ENCODE measurements at regions not wholly inside any gene's neighbourhood (a gene's known extent, or its start where the extent isn't known, plus 50 kb on each side); places are given as distances from the start of the nearest gene placed in this dataset.

DNA sequence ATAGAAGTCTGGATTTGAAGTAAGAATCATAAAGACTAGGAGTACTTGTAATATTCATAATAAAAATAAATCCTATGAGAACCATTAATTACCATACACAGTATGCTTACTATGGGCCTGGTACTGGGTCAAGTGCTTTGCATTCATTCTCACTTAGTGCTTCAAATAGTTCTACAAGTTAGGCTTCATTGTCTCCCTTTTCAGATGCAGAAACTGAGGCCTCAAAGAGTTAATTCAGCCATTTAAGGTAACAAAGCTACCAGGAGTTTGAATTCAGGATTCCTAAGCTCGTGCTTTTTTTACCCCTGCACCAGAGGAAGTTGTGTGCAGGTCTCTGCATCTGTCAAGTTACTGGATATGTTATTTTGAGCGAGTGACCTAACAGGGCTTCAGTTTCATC, 1098.4 kb upstream of the EEF2KMT start:
- TF ChIP-seq POLR2A (IDR thresholded peaks at IDR 0.05) (no peak), POLR2AphosphoS5 (IDR thresholded peaks at IDR 0.05; ENCODE audit: insufficient read depth in 1 of 2, low read depth in 1 of 2) (no peak)
- TF ChIP-seq, protein P1, sequence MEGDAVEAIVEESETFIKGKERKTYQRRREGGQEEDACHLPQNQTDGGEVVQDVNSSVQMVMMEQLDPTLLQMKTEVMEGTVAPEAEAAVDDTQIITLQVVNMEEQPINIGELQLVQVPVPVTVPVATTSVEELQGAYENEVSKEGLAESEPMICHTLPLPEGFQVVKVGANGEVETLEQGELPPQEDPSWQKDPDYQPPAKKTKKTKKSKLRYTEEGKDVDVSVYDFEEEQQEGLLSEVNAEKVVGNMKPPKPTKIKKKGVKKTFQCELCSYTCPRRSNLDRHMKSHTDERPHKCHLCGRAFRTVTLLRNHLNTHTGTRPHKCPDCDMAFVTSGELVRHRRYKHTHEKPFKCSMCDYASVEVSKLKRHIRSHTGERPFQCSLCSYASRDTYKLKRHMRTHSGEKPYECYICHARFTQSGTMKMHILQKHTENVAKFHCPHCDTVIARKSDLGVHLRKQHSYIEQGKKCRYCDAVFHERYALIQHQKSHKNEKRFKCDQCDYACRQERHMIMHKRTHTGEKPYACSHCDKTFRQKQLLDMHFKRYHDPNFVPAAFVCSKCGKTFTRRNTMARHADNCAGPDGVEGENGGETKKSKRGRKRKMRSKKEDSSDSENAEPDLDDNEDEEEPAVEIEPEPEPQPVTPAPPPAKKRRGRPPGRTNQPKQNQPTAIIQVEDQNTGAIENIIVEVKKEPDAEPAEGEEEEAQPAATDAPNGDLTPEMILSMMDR (IDR thresholded peaks at IDR 0.05): no peak
- Histone ChIP-seq H3K27ac (no peak overlapping the region), H3K36me3 (no peaks in the 10 kb centered on the region), H3K27me3 (no peaks in the 10 kb centered on the region), H3K9me3 (no peaks in the 10 kb centered on the region), H3K4me3 (no peak overlapping the region), H3K4me1 (no peaks in the 10 kb centered on the region)
- no peak for DNase-seq (ENCODE audit: extremely low spot score in 2 of 2)
- intact Hi-C loops (cut with DNase I): no loop called here

DNA sequence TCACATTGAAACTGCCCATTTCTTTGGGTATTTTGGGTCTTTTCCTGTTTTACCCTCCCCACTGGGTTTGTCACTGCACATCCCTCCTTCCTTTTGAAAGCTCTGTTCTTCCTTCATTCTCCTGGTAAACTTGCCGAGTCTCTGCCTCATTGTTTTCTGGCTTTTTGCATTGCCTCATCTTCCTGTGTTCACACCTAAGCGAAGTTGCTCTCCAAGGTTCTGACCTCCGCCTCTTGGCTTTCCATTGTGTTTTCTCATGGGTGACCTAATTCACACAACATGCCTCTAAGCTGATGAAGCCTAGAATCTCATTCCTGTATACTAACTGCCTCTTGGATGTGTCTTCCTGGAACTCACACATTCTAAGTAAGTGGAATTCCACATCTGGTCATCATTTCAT, 1096.1 kb upstream of the EEF2KMT start:
- intact Hi-C loops (cut with DNase I): no loop called here
- H3K4me1 ChIP-seq: no peaks in the 10 kb centered on the region
- no peaks in the 10 kb centered on the region for H3K9me3 ChIP-seq
- no peak overlapping the region for H3K4me3 ChIP-seq
- no peaks in the 10 kb centered on the region for H3K36me3 ChIP-seq
- H3K27ac ChIP-seq: no peak overlapping the region
- TF ChIP-seq POLR2AphosphoS5 (IDR thresholded peaks at IDR 0.05; ENCODE audit: insufficient read depth in 1 of 2, low read depth in 1 of 2) (no peak), POLR2A (IDR thresholded peaks at IDR 0.05) (no peak)
- TF ChIP-seq, protein P1 (IDR thresholded peaks at IDR 0.05): no peak
- DNase-seq (ENCODE audit: extremely low spot score in 2 of 2): no peak
- no peaks in the 10 kb centered on the region for H3K27me3 ChIP-seq

DNA sequence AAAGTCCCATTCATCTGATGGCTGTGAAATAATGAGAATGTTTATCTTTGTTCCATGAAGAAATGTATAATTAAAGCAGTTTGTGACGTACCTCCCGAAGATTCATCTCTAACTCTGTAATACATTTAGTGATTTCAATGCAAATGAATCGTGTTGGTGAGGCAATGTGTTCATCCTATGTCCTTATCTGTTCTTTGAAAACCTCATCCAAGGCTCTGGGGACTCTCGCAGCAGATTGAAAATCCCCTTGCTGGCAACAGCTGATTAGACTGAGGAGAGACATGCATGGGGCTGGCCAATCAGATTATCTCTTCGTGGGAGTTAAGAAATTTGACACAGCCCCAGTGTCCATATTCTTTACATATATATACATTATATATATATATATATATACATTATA, 1095.4 kb upstream of the EEF2KMT start:
- H3K4me1 ChIP-seq: no peaks in the 10 kb centered on the region
- TF ChIP-seq POLR2A (IDR thresholded peaks at IDR 0.05): no peak
- TF ChIP-seq, protein P1 (IDR thresholded peaks at IDR 0.05): no peak
- no peak for TF ChIP-seq POLR2AphosphoS5 (IDR thresholded peaks at IDR 0.05; ENCODE audit: insufficient read depth in 1 of 2, low read depth in 1 of 2)
- no peaks in the 10 kb centered on the region for H3K36me3 ChIP-seq
- DNase-seq (ENCODE audit: extremely low spot score in 2 of 2): no peak
- no peak overlapping the region for H3K27ac ChIP-seq
- H3K9me3 ChIP-seq: no peaks in the 10 kb centered on the region
- intact Hi-C loops (cut with DNase I): no loop called here
- H3K4me3 ChIP-seq: no peak overlapping the region
- no peaks in the 10 kb centered on the region for H3K27me3 ChIP-seq

DNA sequence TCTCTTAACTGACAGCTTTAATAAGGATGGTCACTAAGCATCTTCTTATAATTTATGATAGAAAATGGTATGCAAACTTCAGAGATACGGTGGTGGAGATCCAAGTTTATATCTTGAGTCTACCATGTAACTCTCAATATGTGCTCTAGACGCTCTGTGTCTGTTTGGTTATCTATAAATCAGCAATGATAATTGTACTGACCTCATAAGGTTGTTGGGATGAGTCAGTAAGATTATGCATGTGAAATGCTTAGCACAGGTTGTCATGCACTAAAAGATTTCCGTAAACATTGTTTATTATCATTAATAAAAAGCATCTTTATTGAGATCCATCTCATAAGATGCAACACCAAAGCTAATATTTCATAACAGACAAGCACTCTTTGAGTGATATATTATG, 1094.9 kb upstream of the EEF2KMT start:
- H3K36me3 ChIP-seq: no peaks in the 10 kb centered on the region
- no peaks in the 10 kb centered on the region for H3K4me1 ChIP-seq
- no peak overlapping the region for H3K27ac ChIP-seq
- TF ChIP-seq, protein P1 (IDR thresholded peaks at IDR 0.05): no peak
- TF ChIP-seq POLR2AphosphoS5 (IDR thresholded peaks at IDR 0.05; ENCODE audit: insufficient read depth in 1 of 2, low read depth in 1 of 2) (no peak), POLR2A (IDR thresholded peaks at IDR 0.05) (no peak)
- no peak for DNase-seq (ENCODE audit: extremely low spot score in 2 of 2)
- no peak overlapping the region for H3K4me3 ChIP-seq
- intact Hi-C loops (cut with DNase I): no loop called here
- no peaks in the 10 kb centered on the region for H3K27me3 ChIP-seq
- no peaks in the 10 kb centered on the region for H3K9me3 ChIP-seq

DNA sequence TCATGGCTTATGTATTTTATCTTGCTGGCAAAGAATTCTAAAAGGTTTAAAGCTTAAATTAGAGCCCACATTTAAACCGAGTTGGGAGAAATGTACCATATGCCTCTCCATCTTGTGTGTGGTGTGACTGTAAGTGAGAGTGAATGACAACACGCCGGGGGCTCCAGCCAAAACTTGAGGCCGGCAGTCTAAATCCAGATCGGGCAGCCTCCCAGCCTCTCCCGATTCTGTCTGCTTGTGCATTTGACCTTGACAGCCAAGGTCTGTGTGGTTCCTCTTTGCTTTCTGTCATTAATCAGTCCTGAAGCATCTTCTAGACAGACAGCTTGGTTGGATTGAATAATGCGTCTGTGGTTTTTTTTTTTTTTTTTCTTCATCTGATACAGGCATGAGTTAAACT, 1093.2 kb upstream of the EEF2KMT start:
- no peaks in the 10 kb centered on the region for H3K4me1 ChIP-seq
- H3K9me3 ChIP-seq: no peaks in the 10 kb centered on the region
- no peaks in the 10 kb centered on the region for H3K27me3 ChIP-seq
- no peak overlapping the region for H3K27ac ChIP-seq
- DNase-seq (ENCODE audit: extremely low spot score in 2 of 2): no peak
- H3K4me3 ChIP-seq: no peak overlapping the region
- TF ChIP-seq, protein P1 (IDR thresholded peaks at IDR 0.05): no peak
- TF ChIP-seq POLR2AphosphoS5 (IDR thresholded peaks at IDR 0.05; ENCODE audit: insufficient read depth in 1 of 2, low read depth in 1 of 2) (no peak), POLR2A (IDR thresholded peaks at IDR 0.05) (no peak)
- no peaks in the 10 kb centered on the region for H3K36me3 ChIP-seq
- intact Hi-C loops (cut with DNase I): no loop called here

Data from vagina (tissue), 2 donors.